Vagina (tissue), 2 donors: ENCODE measurements at regions not wholly inside any gene's neighbourhood (a gene's known extent, or its start where the extent isn't known, plus 50 kb on each side); places are given as distances from the start of the nearest gene placed in this dataset.
"Not testable (repeated sequence)": the region's sequence is repeated elsewhere in the genome, so short reads cannot be mapped to it uniquely, and the experiment has no call there.

ENCODE experiments used
- CTCF ChIP-seq, 3 experiments: fragments of 450-650 bp in 2 of 3; fragments of 200-600 bp in 1 of 3; sonication (generic) in 1 of 3; IDR thresholded peaks; one replicate each; pipeline ENCODE4 v1.5.1; 2017 to 2019; ENCODE audit warnings: antibody characterized with exemption in 3 of 3, mild to moderate bottlenecking in 2 of 3, moderate library complexity in 2 of 3
- POLR2A ChIP-seq, 2 donors: fragments of 450-650 bp; IDR thresholded peaks; one replicate each; pipeline ENCODE4 v1.6.1; 2017; ENCODE audit warnings: antibody characterized with exemption in 2 of 2, mild to moderate bottlenecking in 2 of 2, moderate library complexity in 2 of 2

- not testable (repeated sequence) for TF ChIP-seq CTCF, POLR2A (IDR thresholded peaks at IDR 0.05)
Observed at GRCh38 chr7:114267550-114267949, 147.1 kb upstream of the FOXP2 start.
